HG03280 (cell line): ENCODE measurements at regions not wholly inside any gene's neighbourhood (a gene's known extent, or its start where the extent isn't known, plus 50 kb on each side); places are given as distances from the start of the nearest gene placed in this dataset.
"Not testable (repeated sequence)": the region's sequence is repeated elsewhere in the genome, so short reads cannot be mapped to it uniquely, and the experiment has no call there.

ENCODE experiments used
- ATAC-seq: cut with Tn5 transposase; IDR thresholded peaks from one replicate; pipeline ENCODE4 v1.9.1; 2021; ENCODE audit warnings: mild to moderate bottlenecking, moderate library complexity; ENCODE audit not compliant: unreplicated experiment

GRCh38 chr21:34217263-34217662 is 143.9 kb downstream of the MRPS6 start:
- no peak for ATAC-seq

- no peak for ATAC-seq
These were observed 144.3 kb upstream of the KCNE2 start for GRCh38 chr21:34219334-34220060.

DNA sequence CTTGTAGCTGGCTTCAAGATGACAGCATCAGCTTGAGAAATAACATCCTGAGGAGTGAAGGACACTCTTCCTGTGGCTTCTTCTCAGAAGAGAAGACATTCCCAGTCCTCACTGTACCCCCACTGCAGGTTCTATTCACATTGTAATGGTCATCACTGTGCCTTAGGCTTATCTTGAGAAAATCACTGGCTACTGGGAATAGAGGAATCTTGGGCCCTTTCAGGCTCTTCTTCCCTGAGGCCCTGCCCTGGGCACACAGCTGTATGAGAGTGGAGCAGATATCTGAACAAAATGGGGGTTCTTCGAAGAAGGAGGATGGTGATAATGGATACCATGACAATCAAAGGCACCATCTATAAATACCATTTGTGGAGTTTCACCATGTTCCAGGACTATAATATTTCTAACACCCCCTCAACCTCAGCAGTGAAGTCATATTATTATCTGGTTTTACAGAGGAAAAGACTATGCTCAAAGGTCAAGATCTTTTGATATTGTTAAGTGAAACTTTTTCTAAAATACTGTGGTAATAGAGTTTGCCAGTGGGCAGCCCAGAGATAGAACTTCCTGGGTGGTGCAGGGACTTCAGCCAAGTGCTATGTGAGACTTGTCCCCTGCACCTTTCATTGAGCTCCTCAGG is 143.1 kb upstream of the KCNE2 start:
- no peak for ATAC-seq

- no peak for ATAC-seq
These were observed 142.3 kb upstream of the KCNE2 start for GRCh38 chr21:34221331-34222030.

- no peak for ATAC-seq
These were observed 141.8 kb upstream of the KCNE2 start for GRCh38 chr21:34222031-34222335.

GRCh38 chr21:34223376-34223775 is 140.4 kb upstream of the KCNE2 start:
- ATAC-seq = no peak

GRCh38 chr21:34227386-34227852 is 136.4 kb upstream of the KCNE2 start:
- no peak for ATAC-seq

DNA sequence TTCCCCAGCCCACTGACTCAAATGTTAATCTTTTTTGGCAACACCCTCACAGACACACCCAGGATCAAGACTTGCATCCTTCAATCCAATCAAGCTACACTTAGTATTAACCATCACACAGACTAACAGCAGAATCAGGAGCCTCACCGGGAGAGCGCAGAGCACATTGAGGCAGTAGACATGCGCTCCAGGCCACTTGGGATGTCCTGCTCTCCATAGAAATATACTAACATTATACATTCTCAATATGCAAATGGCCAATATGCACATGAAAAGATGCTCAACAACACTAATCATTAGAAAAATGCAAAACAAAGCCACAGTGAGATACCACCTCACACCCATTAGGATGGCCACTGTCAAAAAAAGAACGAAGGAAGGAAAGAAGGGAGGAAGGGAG is 135.0 kb upstream of the KCNE2 start:
- ATAC-seq = no peak

DNA sequence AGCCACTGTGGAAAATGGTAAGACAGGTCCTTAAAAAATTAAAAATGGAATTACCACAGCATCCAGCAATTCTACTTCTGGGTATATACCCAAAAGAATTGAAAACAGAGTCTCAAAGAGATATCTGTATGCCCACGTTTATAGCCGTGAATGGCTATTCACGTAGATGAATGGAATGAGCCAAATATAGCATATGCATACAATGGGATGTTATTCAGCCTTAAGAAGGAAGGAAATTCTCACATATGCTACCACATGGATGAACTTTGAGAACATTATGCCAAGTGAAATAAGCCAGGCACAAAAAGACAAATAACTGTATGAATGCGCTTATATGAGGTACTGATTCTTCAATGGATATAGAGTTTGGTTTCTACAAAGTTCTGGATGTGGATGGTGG is 134.5 kb upstream of the KCNE2 start:
- ATAC-seq = no peak

DNA sequence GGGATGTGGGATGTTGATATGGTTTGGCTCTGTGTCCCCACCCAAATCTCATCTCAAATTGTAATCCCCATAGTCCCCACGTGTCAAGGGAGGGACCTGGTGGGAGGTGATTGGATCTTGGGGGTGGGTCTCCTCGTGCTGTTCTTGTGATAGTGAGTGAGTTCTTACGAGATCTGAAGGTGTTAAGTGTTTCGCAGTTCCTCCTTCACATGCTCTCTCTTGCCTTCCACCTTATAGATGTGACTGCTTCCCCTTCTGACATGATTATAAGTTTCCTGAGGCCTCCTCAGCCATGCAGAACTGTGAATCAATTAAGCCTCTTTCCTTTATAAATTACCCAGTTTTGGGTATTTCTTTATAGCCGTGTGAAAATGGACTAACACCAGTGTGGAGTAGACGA is 130.1 kb upstream of the KCNE2 start:
- ATAC-seq = not testable (repeated sequence)

- ATAC-seq = no peak
These were observed 128.3 kb upstream of the KCNE2 start for GRCh38 chr21:34235514-34235913.

DNA sequence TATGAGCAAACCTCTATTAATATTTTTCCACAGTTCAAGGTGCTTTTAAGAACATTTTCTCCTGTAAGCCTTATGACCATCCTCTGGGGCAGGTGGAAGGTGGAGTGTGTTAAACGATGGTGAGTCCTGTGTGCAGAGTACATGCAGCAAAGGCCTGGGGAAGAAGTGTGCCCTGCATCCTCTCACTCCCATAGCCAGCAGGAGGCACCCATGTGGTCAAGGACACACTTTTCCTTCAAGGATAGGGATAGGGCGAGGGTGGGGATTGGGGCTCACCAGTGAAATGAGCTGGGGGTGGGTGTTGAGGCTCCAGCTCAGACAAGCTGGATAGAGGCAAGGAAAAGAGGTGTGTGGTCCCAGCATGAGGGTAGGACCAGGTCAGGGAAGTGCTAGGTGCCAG is 120.8 kb upstream of the KCNE2 start:
- ATAC-seq = no peak

DNA sequence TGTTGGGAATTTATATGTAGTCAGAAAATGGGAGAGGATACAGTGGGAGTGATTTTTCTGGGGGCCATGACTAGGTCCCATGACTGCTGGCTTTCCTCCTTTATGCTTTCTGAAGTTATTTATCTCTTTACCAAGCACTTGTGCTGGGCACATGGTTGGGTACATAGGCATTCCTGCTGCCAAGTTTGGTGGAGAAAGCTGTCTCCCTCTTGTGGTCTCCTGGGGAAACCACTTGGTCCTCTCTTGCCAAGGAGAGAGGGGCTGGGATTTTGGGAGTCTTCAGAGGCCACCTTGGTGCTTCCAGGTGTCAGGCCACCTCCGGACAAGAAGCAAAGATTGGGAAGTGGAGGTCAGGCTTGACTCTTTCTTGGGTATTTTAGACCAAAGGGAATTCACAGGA is 120.2 kb upstream of the KCNE2 start:
- ATAC-seq = no peak

DNA sequence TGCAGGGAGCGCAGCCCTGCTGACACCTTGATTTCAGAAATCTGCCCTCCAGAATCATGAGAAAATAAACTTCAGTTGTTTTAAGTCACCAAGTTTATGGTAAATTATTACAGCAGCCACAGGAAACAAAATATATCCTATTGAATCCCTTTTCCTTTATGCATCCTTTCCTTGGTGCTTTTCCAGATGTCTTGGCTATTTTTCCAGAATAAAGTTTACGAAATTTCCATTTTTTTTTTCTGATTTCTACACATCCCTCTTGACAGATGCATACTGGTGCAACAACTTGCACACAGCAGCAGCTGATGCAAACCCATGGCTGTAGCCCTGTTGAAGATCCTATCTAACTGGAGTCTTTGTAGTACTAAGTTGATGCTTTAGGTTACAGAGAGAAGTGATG is 111.1 kb upstream of the KCNE2 start:
- no peak for ATAC-seq

DNA sequence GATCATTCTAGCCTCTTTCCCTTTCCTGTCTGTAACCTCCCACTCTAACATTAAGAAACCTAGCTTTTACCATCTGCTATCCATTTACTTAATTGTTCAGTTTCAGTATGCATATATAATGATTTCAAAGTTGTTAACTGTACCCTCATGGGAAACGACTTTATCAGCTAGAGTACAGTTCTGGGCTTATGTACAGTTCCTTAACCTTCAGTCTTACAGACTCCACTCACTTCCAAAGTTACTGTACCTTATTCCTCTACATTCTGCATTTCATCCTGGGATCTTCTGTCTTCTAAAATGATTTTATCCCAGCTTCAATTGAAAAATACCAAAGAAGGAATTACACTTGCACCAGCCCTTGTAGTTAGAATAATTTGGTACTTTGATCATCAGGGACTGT is 108.7 kb upstream of the KCNE2 start:
- no peak for ATAC-seq

DNA sequence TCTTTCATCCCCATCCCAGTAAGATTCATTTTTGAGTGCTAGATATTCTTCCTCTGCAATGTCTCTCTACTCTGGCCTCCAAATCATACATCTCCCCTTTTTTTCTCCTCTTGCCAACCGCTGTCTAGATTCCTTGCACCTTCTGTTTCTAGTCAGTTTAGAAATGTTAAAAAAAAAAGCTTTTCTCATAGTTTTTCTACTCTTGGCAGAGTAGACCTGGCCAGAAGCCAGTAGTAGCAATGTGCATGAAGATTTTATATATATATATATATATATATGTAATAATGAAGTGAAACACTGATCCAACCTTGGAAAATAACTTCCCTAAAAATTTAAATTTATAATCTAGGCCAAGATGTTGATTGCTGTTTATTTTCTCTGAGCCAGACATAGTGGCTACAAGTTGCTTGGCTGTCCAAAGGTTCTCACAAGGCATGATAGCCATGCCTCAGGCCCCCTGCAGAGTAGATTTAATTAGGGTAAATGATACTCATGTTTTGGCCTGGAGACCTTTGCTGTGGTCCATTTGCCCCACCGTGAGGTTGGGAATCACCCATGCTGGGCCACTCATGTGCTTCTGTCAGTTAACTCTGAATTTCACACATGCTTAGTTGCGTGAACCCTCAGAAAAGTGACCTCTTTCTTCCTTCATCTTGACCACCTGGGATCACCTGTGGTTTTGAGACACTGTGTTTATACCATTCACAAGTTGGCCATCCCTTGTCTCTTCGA is 103.4 kb upstream of the KCNE2 start:
- no peak for ATAC-seq

- no peak for ATAC-seq
These were observed 101.9 kb upstream of the KCNE2 start for GRCh38 chr21:34261841-34262468.

DNA sequence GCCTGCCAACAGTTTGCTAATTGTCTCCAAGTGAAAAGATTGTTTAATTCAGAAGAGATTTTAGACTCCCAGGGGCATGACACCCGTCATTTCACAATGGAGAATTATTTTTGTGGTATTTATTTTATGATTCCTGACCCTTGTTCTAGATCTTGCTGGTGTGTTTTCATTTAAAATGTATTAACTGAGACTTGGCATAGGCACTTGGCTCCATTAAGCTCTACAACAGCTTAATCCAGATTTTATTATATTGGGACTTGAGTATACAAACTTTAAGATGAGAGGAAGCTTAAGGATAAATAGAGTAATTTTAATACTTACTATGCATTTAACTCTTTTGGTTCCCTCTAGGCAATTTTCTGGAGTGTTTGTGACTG is 101.3 kb upstream of the KCNE2 start:
- ATAC-seq = no peak

- no peak for ATAC-seq
These were observed 100.2 kb upstream of the KCNE2 start for GRCh38 chr21:34263629-34264028.

GRCh38 chr21:34266351-34266750 is 97.5 kb upstream of the KCNE2 start:
- no peak for ATAC-seq

DNA sequence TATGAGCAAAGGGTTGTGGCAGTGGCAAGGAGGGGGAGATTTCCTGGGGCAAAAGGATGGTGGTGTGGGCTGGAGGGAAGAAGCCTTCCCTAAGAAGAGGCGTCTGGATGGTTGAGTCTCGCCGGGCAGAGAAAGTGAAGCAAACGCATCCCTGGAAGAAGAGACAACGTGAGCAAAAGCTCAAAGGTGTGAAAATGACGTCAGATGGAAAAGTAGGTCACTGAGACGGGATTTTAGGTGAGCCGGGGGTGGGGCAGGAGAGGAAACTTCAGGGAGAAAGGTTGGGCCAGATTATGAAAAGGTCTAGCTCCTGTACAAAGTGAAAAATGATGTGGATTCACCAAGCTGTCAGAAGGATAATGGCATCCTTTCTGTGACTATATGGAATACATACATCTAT is 95.3 kb upstream of the KCNE2 start:
- ATAC-seq = no peak
